NB4 (cell line): ENCODE measurements at regions not wholly inside any gene's neighbourhood (a gene's known extent, or its start where the extent isn't known, plus 50 kb on each side); places are given as distances from the start of the nearest gene placed in this dataset.

Experiments used
- CTCF ChIP-seq: IDR thresholded peaks from one replicate; pipeline ENCODE4 v1.5.1; 2012; ENCODE audit warnings: low read depth, low read length
- MAX ChIP-seq: IDR thresholded peaks from 2 replicates; pipeline ENCODE4 v1.6.1; 2011; ENCODE audit warnings: low read depth, low read length
- MYC ChIP-seq: IDR thresholded peaks from 2 replicates; pipeline ENCODE4 v1.6.1; 2011; ENCODE audit warnings: low read depth, low read length
- POLR2A ChIP-seq: IDR thresholded peaks from 2 replicates; pipeline ENCODE4 v1.6.1; 2011; ENCODE audit warnings: mild to moderate bottlenecking; ENCODE audit not compliant: insufficient read length; ENCODE audit errors: extremely low read depth

GRCh38 chr1:232355162-232356006, 274.5 kb downstream of the SIPA1L2 start:
- TF ChIP-seq POLR2A (no peak), CTCF (no peak), MAX (no peak), MYC (no peak)
